IPS-15b (cell line): ENCODE measurements at regions not wholly inside any gene's neighbourhood (a gene's known extent, or its start where the extent isn't known, plus 50 kb on each side); places are given as distances from the start of the nearest gene placed in this dataset.

ENCODE experiments used
- H3K27me3 ChIP-seq: one replicate; pipeline ENCODE4 v1.6.1; 2013; ENCODE audit warnings: low read length; ENCODE audit not compliant: control insufficient read depth, insufficient read depth
- H3K36me3 ChIP-seq: one replicate; pipeline ENCODE4 v1.6.1; 2013; ENCODE audit warnings: low read length; ENCODE audit not compliant: control insufficient read depth, insufficient read depth
- H3K4me1 ChIP-seq: one replicate; pipeline ENCODE4 v1.6.1; 2013; ENCODE audit warnings: mild to moderate bottlenecking, low read length; ENCODE audit not compliant: control insufficient read depth, insufficient read depth
- H3K4me3 ChIP-seq: one replicate; pipeline ENCODE4 v1.5.1; 2013; ENCODE audit warnings: low read depth, low read length
- H3K9ac ChIP-seq: one replicate; pipeline ENCODE4 v1.6.1; 2013; ENCODE audit warnings: low read depth, mild to moderate bottlenecking, low read length
- H3K9me3 ChIP-seq: one replicate; pipeline ENCODE4 v1.6.1; 2013; ENCODE audit warnings: mild to moderate bottlenecking, low read length; ENCODE audit not compliant: control insufficient read depth, insufficient read depth

DNA sequence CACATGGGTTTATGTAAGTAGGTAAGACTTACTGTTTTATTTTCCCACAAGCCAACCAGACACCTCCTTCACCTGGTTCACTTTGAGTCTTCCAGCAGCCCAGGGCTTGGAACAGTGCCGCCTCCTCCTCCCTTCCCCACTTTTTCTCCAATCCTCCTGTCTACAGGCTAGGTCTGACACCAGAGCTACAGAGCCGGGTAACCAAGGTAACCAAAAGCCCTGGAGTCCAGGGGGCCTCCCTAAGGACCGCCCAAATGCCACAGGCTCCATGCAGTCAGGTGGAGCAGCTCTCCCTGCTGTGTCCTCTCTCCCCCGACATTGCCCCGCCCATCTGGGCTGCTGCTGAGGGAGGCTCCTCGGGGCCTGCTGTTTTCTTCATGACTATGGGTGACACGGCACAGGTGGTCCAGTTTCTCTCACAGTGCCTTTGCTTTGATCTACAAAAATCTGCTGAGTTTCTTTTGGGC lies 138.0 kb upstream of the EFNA5 start:
- Histone ChIP-seq H3K36me3 (no peaks in the 10 kb centered on the region), H3K27me3 (peaks cover 2% of the 10 kb centered on the region), H3K9me3 (no peaks in the 10 kb centered on the region), H3K4me1 (peaks cover 54% of the 10 kb centered on the region), H3K9ac (no peak overlapping the region), H3K4me3 (peak overlapping the region; percentile 19)

DNA sequence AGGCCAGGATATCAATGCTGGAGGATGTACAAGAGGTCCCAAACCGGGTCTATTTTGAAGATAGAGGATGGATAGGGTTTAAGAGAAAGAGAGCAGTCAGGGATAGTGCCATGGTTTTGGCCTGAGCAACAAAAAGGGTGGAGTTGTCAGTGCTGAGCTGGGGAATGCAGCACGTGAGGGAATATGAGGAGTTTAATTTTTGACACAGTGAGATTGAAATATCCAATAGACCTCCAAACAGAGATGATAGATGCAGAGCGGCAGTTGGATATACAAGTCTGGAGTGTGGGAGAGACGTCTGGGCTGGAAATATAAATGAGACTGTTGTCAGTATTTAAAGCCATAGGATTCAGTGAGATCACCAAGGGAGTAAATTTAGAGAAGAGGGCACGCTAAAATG lies 136.7 kb upstream of the EFNA5 start:
- no peaks in the 10 kb centered on the region for H3K36me3 ChIP-seq
- no peaks in the 10 kb centered on the region for H3K9me3 ChIP-seq
- H3K9ac ChIP-seq: no peak overlapping the region
- no peak overlapping the region for H3K4me3 ChIP-seq
- peaks cover 2% of the 10 kb centered on the region for H3K27me3 ChIP-seq
- peaks cover 54% of the 10 kb centered on the region for H3K4me1 ChIP-seq

DNA sequence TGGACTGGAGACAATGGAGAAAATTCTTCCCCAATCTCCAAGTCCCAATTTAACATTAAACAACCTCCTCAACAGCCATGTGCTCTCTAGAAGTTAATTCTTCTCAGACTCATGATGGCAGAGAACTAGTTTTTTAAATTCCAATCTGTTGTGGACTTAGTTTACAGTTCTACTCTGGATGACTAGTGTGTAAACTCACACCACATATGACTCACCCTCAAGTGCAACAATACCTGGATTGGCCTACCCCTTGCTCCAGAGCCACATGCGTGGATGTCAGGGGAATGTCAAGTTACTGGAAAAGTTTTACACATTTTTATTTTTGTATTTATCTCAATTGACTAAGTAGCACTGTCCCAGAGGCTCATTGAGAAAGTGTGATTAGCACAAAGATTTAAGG lies 136.0 kb upstream of the EFNA5 start:
- Histone ChIP-seq H3K4me1 (peaks cover 49% of the 10 kb centered on the region), H3K27me3 (peaks cover 2% of the 10 kb centered on the region), H3K36me3 (no peaks in the 10 kb centered on the region), H3K4me3 (no peak overlapping the region), H3K9ac (no peak overlapping the region), H3K9me3 (no peaks in the 10 kb centered on the region)

- H3K4me1 ChIP-seq: peaks cover 48% of the 10 kb centered on the region
- H3K9me3 ChIP-seq: no peaks in the 10 kb centered on the region
- H3K9ac ChIP-seq: no peak overlapping the region
- H3K4me3 ChIP-seq: no peak overlapping the region
- H3K36me3 ChIP-seq: no peaks in the 10 kb centered on the region
- H3K27me3 ChIP-seq: peaks cover 2% of the 10 kb centered on the region
Measured at GRCh38 chr5:107806271-107806670, 135.5 kb upstream of the EFNA5 start.

- no peaks in the 10 kb centered on the region for H3K9me3 ChIP-seq
- H3K27me3 ChIP-seq: peaks cover 2% of the 10 kb centered on the region
- no peak overlapping the region for H3K4me3 ChIP-seq
- H3K9ac ChIP-seq: no peak overlapping the region
- H3K36me3 ChIP-seq: no peaks in the 10 kb centered on the region
- peaks cover 46% of the 10 kb centered on the region for H3K4me1 ChIP-seq
Measured at GRCh38 chr5:107805824-107806223, 135.1 kb upstream of the EFNA5 start.

- Histone ChIP-seq H3K4me1 (peaks cover 40% of the 10 kb centered on the region), H3K9me3 (no peaks in the 10 kb centered on the region), H3K4me3 (no peak overlapping the region)
Measured at GRCh38 chr5:107805166-107805565, 134.4 kb upstream of the EFNA5 start.

DNA sequence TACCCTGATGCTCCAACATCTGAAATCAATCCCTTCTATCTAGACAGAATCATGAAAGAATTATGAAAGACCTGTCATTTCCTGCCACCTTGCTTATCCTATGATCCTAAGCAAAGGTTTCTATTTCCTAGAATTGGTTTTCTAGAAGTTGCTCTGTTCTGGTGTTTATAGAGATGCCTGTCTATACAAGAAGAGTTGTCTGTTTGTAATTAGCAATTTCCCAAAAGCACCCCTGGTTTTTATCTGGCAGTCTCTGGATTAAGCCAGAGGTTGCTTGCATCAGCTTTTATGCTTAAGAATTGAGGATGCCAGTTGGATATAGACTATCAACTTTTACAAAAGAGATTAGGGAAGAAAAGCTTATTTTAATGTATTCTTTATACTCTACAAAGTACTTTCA lies 133.0 kb upstream of the EFNA5 start:
- H3K36me3 ChIP-seq: no peaks in the 10 kb centered on the region
- no peak overlapping the region for H3K9ac ChIP-seq
- H3K9me3 ChIP-seq: no peaks in the 10 kb centered on the region
- H3K27me3 ChIP-seq: peaks cover 2% of the 10 kb centered on the region
- peaks cover 32% of the 10 kb centered on the region for H3K4me1 ChIP-seq
- no peak overlapping the region for H3K4me3 ChIP-seq

More at GRCh38 chr5:107805166-107805565, 134.4 kb upstream of the EFNA5 start:
- no peaks in the 10 kb centered on the region for H3K36me3 ChIP-seq
- H3K27me3 ChIP-seq: peaks cover 2% of the 10 kb centered on the region
- peak overlapping the region; percentile 16 for H3K9ac ChIP-seq

GRCh38 chr5:107801061-107801460 lies 130.3 kb upstream of the EFNA5 start:
- Histone ChIP-seq H3K36me3 (no peaks in the 10 kb centered on the region), H3K9me3 (no peaks in the 10 kb centered on the region), H3K27me3 (no peaks in the 10 kb centered on the region), H3K9ac (no peak overlapping the region), H3K4me1 (peaks cover 16% of the 10 kb centered on the region), H3K4me3 (no peak overlapping the region)

DNA sequence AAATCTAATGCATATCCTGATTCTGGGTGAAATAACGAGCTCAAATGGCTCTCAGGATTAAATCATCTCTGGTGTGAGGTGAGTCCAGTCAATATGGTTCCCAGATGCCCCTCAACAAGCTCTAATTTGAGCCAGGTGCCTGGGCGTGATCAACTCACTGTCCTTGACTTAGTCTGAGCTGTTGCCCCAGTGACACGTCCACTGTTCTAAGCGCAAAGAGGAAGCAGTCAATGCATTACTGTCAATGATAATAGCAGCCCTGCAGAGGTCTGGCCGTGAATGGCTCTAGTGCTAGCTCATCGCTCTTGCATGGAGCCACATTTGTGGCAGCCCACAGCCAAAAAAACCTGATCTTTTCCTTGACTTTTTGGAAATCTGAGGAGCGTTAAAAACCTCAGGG lies 128.6 kb upstream of the EFNA5 start:
- H3K4me1 ChIP-seq: peaks cover 4% of the 10 kb centered on the region
- no peaks in the 10 kb centered on the region for H3K27me3 ChIP-seq
- no peak overlapping the region for H3K4me3 ChIP-seq
- H3K9ac ChIP-seq: no peak overlapping the region
- no peaks in the 10 kb centered on the region for H3K36me3 ChIP-seq
- H3K9me3 ChIP-seq: no peaks in the 10 kb centered on the region

GRCh38 chr5:107796797-107797196 lies 126.1 kb upstream of the EFNA5 start:
- Histone ChIP-seq H3K9ac (no peak overlapping the region), H3K9me3 (no peaks in the 10 kb centered on the region), H3K4me1 (peaks cover 4% of the 10 kb centered on the region), H3K4me3 (no peak overlapping the region), H3K27me3 (no peaks in the 10 kb centered on the region), H3K36me3 (no peaks in the 10 kb centered on the region)

DNA sequence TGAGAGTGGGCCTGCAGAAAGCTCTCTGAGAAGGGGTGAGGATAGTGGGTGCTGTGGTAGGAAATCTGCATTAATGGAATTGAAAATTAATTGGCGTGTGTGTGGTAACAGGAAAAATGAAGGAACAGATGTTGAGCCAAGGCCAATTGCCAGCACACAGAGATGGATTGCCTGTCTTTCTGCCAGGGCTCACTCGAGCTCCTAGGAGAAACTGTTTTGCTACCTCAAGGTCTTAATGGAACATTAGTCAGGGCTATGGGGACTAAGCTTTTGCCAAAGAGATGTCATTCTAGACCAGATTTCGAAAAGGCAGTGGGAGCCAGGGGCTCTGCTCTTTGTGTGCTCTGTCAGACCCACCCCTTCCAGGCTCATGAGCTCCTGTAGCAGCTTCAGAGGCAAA lies 124.0 kb upstream of the EFNA5 start:
- H3K4me1 ChIP-seq: peaks cover 3% of the 10 kb centered on the region
- no peaks in the 10 kb centered on the region for H3K9me3 ChIP-seq
- no peaks in the 10 kb centered on the region for H3K36me3 ChIP-seq
- H3K4me3 ChIP-seq: no peak overlapping the region
- H3K27me3 ChIP-seq: no peaks in the 10 kb centered on the region
- H3K9ac ChIP-seq: no peak overlapping the region

GRCh38 chr5:107792940-107793339 lies 122.2 kb upstream of the EFNA5 start:
- H3K9ac ChIP-seq: no peak overlapping the region
- H3K4me3 ChIP-seq: no peak overlapping the region
- no peaks in the 10 kb centered on the region for H3K9me3 ChIP-seq
- H3K4me1 ChIP-seq: no peaks in the 10 kb centered on the region
- H3K27me3 ChIP-seq: no peaks in the 10 kb centered on the region
- H3K36me3 ChIP-seq: no peaks in the 10 kb centered on the region

DNA sequence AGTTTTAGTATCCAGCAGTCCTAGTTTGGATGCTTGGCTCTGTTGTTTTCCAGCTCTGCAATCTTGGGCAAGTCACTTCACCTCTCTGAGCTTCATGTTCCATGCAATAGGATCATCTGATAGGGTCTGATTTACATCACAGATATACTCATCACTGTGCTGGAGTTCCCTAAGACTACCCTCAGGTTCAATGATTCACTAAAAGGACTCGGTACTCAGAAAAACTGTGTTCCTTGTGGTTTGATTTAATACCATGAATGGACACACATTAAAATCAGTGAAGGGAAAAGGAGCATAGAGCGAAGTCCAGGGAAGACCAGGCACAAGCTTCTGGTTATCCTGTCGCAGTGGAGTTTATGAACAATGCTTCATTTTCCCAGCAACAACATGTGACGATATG lies 119.9 kb upstream of the EFNA5 start:
- Histone ChIP-seq H3K9me3 (no peaks in the 10 kb centered on the region), H3K27me3 (no peaks in the 10 kb centered on the region), H3K4me1 (no peaks in the 10 kb centered on the region), H3K9ac (no peak overlapping the region), H3K4me3 (no peak overlapping the region), H3K36me3 (no peaks in the 10 kb centered on the region)
